Smooth muscle cell (in vitro differentiated cells): ENCODE measurements at regions not wholly inside any gene's neighbourhood (a gene's known extent, or its start where the extent isn't known, plus 50 kb on each side); places are given as distances from the start of the nearest gene placed in this dataset.

Experiments
- DNase-seq: peaks from one replicate; lab custom pipeline; 2025; ENCODE audit not compliant: unreplicated experiment; lab: John Stamatoyannopoulos, UW
- H2AFZ ChIP-seq: fragments of 200-600 bp; sonication (generic); 2 replicates; pipeline ENCODE4 v1.6.0; 2016; ENCODE audit warnings: antibody characterized with exemption, low read depth, mild to moderate bottlenecking
- H3F3A ChIP-seq: fragments of 200-600 bp; sonication (generic); 2 replicates; pipeline ENCODE4 v1.6.0; 2017; ENCODE audit warnings: antibody characterized with exemption, low read depth
- H3K27ac ChIP-seq: fragments of 200-600 bp; sonication (generic); 2 replicates; pipeline ENCODE4 v1.5.1; 2016; ENCODE audit warnings: low read depth, mild to moderate bottlenecking
- H3K27me3 ChIP-seq: fragments of 200-600 bp; sonication (generic); 2 replicates; pipeline ENCODE4 v1.6.1; 2016; ENCODE audit warnings: low read depth, mild to moderate bottlenecking
- H3K36me3 ChIP-seq: fragments of 200-600 bp; sonication (generic); 2 replicates; pipeline ENCODE4 v1.5.1; 2016; ENCODE audit warnings: low read depth
- H3K4me1 ChIP-seq: fragments of 200-600 bp; sonication (generic); 2 replicates; pipeline ENCODE4 v1.5.1; 2016; ENCODE audit warnings: low read depth
- H3K4me2 ChIP-seq: fragments of 200-600 bp; sonication (generic); 2 replicates; pipeline ENCODE4 v1.6.0; 2016; ENCODE audit warnings: mild to moderate bottlenecking
- H3K4me3 ChIP-seq: fragments of 200-600 bp; sonication (generic); 2 replicates; pipeline ENCODE4 v1.5.1; 2016; ENCODE audit warnings: mild to moderate bottlenecking
- H3K79me2 ChIP-seq: fragments of 200-600 bp; sonication (generic); 2 replicates; pipeline ENCODE4 v1.6.0; 2016; ENCODE audit warnings: low read depth, mild to moderate bottlenecking
- H3K9ac ChIP-seq: fragments of 200-600 bp; sonication (generic); 2 replicates; pipeline ENCODE4 v1.6.0; 2016; ENCODE audit warnings: low read depth
- H3K9me3 ChIP-seq: fragments of 200-600 bp; sonication (generic); replicated peaks from 2 replicates; pipeline ENCODE4 v1.5.1; 2016; ENCODE audit warnings: low read depth
- H4K20me1 ChIP-seq: fragments of 200-600 bp; sonication (generic); 2 replicates; pipeline ENCODE4 v1.6.0; 2016; ENCODE audit warnings: low read depth
- CTCF ChIP-seq: fragments of 200-600 bp; sonication (generic); IDR thresholded peaks from 2 replicates; pipeline ENCODE4 v1.5.1; 2017; ENCODE audit warnings: borderline replicate concordance, mild to moderate bottlenecking, antibody characterized with exemption; ENCODE audit not compliant: insufficient read depth, poor library complexity, severe bottlenecking
- WGBS: methylation state at CpG from one replicate; pipeline ENCODE4 v1.1.7; 2016; ENCODE audit warnings: low lambda C conversion rate; 5-methylcytosine and 5-hydroxymethylcytosine counted together

- no peaks in the 10 kb centered on the region for H4K20me1 ChIP-seq
- H3K4me2 ChIP-seq: no peak overlapping the region
- H3K9me3 ChIP-seq: no peaks in the 10 kb centered on the region
- H3K36me3 ChIP-seq: no peaks in the 10 kb centered on the region
- no peaks in the 10 kb centered on the region for H3K79me2 ChIP-seq
- TF ChIP-seq CTCF: no peak
- no peak for DNase-seq
- no peak overlapping the region for H3K4me3 ChIP-seq
- no peak overlapping the region for H3K9ac ChIP-seq
- no peaks in the 10 kb centered on the region for H3K4me1 ChIP-seq
- 19% methylated on average over 1 of the region's 1 CpG for WGBS
- no peak overlapping the region for H3K27ac ChIP-seq
- H2AFZ ChIP-seq: no peak overlapping the region
- H3F3A ChIP-seq: no peaks in the 10 kb centered on the region
- H3K27me3 ChIP-seq: no peaks in the 10 kb centered on the region
Observed at GRCh38 chr11:59302991-59303390, 55.7 kb upstream of the OR5AN1 start.

GRCh38 chr11:59295435-59295834 is 63.3 kb upstream of the OR5AN1 start:
- no peaks in the 10 kb centered on the region for H3K36me3 ChIP-seq
- H3K4me1 ChIP-seq: no peaks in the 10 kb centered on the region
- DNase-seq: no peak
- no peak overlapping the region for H2AFZ ChIP-seq
- no peak overlapping the region for H3K4me2 ChIP-seq
- H3K9ac ChIP-seq: no peak overlapping the region
- no peaks in the 10 kb centered on the region for H3K27me3 ChIP-seq
- no peaks in the 10 kb centered on the region for H3F3A ChIP-seq
- no peaks in the 10 kb centered on the region for H3K79me2 ChIP-seq
- H3K4me3 ChIP-seq: no peak overlapping the region
- TF ChIP-seq CTCF: no peak
- H3K9me3 ChIP-seq: no peaks in the 10 kb centered on the region
- no peak overlapping the region for H3K27ac ChIP-seq
- H4K20me1 ChIP-seq: no peaks in the 10 kb centered on the region

GRCh38 chr11:59292611-59293010 is 66.1 kb upstream of the OR5AN1 start:
- 92% methylated on average over 3 of the region's 3 CpGs for WGBS
- no peak for DNase-seq
- Histone ChIP-seq H4K20me1 (no peaks in the 10 kb centered on the region), H2AFZ (no peak overlapping the region), H3K4me3 (no peak overlapping the region), H3K79me2 (no peaks in the 10 kb centered on the region), H3K4me1 (no peaks in the 10 kb centered on the region), H3K9ac (no peak overlapping the region), H3F3A (no peaks in the 10 kb centered on the region), H3K36me3 (no peaks in the 10 kb centered on the region), H3K27me3 (no peaks in the 10 kb centered on the region), H3K27ac (no peak overlapping the region), H3K4me2 (no peak overlapping the region), H3K9me3 (no peaks in the 10 kb centered on the region)
- TF ChIP-seq CTCF: no peak

- no peak overlapping the region for H2AFZ ChIP-seq
- H3K4me2 ChIP-seq: no peak overlapping the region
- H3K27me3 ChIP-seq: no peaks in the 10 kb centered on the region
- no peak for DNase-seq
- no peak overlapping the region for H3K9ac ChIP-seq
- H3K4me3 ChIP-seq: no peak overlapping the region
- H3K36me3 ChIP-seq: no peaks in the 10 kb centered on the region
- no peaks in the 10 kb centered on the region for H3F3A ChIP-seq
- no peaks in the 10 kb centered on the region for H4K20me1 ChIP-seq
- H3K27ac ChIP-seq: no peak overlapping the region
- no peaks in the 10 kb centered on the region for H3K79me2 ChIP-seq
- WGBS: 79% methylated on average over 3 of the region's 3 CpGs
- no peaks in the 10 kb centered on the region for H3K9me3 ChIP-seq
- no peak for TF ChIP-seq CTCF
- no peaks in the 10 kb centered on the region for H3K4me1 ChIP-seq
Observed at GRCh38 chr11:59291228-59291627, 67.5 kb upstream of the OR5AN1 start.
